HepG2 (cell line): ENCODE measurements at regions not wholly inside any gene's neighbourhood (a gene's known extent, or its start where the extent isn't known, plus 50 kb on each side); places are given as distances from the start of the nearest gene placed in this dataset.

Source experiments
- ATAC-seq: fragments of 200-7000 bp; cut with Tn5 transposase; 3 replicates; pipeline ENCODE4 v1.9.1; 2020; ENCODE audit warnings: mild to moderate bottlenecking, moderate library complexity
- BruUV-seq: library from RNA; stranded (reverse); fragments of 400-500 nt; replicated peaks from 2 replicates; lab custom pipeline; 2021; lab: Mats Ljungman, UMichigan
- CTCF ChIA-PET: fragments of 300-600 bp; formaldehyde crosslinking; extraction: SDS; loops from one replicate; lab custom pipeline; 2021; ENCODE audit warnings: low total read pairs, inconsistent platforms, low intra/inter-chr PET ratio; lab: Yijun Ruan, JAX
- POLR2A ChIA-PET: fragments of 350-600 bp; sonication (Branson Sonifier 250); formaldehyde crosslinking; loops from one replicate; lab custom pipeline; 2020; ENCODE audit warnings: antibody characterized with exemption, inconsistent platforms; lab: Yijun Ruan, JAX
- DNase-seq: peaks from one replicate; pipeline ENCODE4 v3.0.0-alpha.2; 2015; ENCODE audit warnings: low spot score
- FAIRE-seq: peaks from 3 replicates; lab custom pipeline; 2011; peaks lifted over from hg19 to GRCh38; lab: Jason Lieb, UNC
- H2AFZ ChIP-seq: one replicate; pipeline ENCODE4 v1.6.1; 2011; ENCODE audit warnings: low read length, inconsistent platforms
- H3K27ac ChIP-seq: fragments of 300-600 bp; 3 replicates; pipeline ENCODE4 v1.8.0; 2011; ENCODE audit warnings: mixed run types, mild to moderate bottlenecking, mixed read lengths, low read length, inconsistent platforms; ENCODE audit not compliant: insufficient read depth; ENCODE audit errors: extremely low read length
- H3K27me3 ChIP-seq, 2 experiments: fragments of 200-600 bp in 1 of 2; 2 replicates in 1 of 2; 3 replicates in 1 of 2; pipeline versions ENCODE4 v1.6.0 to v1.8.0; 2011; ENCODE audit warnings: low read length in 2 of 2, mild to moderate bottlenecking in 2 of 2, moderate library complexity in 2 of 2, inconsistent platforms in 1 of 2; ENCODE audit not compliant: insufficient read depth in 2 of 2, control insufficient read depth in 1 of 2
- H3K36me3 ChIP-seq, 2 experiments: fragments of 200-600 bp in 1 of 2; replicated peaks in 1 of 2; 2 replicates in 1 of 2; 3 replicates in 1 of 2; pipeline versions ENCODE4 v1.5.1 to v1.8.0; 2011; ENCODE audit warnings: low read length in 2 of 2, inconsistent platforms in 1 of 2; ENCODE audit not compliant: insufficient read depth in 2 of 2, control insufficient read depth in 1 of 2
- H3K4me1 ChIP-seq: 2 replicates; pipeline ENCODE4 v1.5.1; 2012; ENCODE audit warnings: low read length, inconsistent platforms; ENCODE audit not compliant: insufficient read depth
- H3K4me2 ChIP-seq: 2 replicates; pipeline ENCODE4 v1.6.0; 2011; ENCODE audit warnings: low read depth, low read length, inconsistent platforms
- H3K4me3 ChIP-seq, 3 experiments: fragments of 200-600 bp in 1 of 3; sonication (generic), shearing (Covaris generic) in 1 of 3; replicated peaks in 1 of 3; 2 replicates each; pipeline ENCODE4 v1.5.1; 2011 to 2016; ENCODE audit warnings: low read length in 3 of 3, inconsistent platforms in 2 of 3, low read depth in 2 of 3, mild to moderate bottlenecking in 2 of 3, control low read depth in 1 of 3, mixed read lengths in 1 of 3; ENCODE audit not compliant: insufficient read depth in 1 of 3
- H3K79me2 ChIP-seq: one replicate; pipeline ENCODE4 v1.6.1; 2011; ENCODE audit warnings: low read length, inconsistent platforms; ENCODE audit not compliant: insufficient read depth
- H3K9ac ChIP-seq: 2 replicates; pipeline ENCODE4 v1.6.0; 2011; ENCODE audit warnings: mild to moderate bottlenecking, low read depth, low read length, inconsistent platforms; ENCODE audit not compliant: insufficient read depth
- H3K9me3 ChIP-seq: 2 replicates; pipeline ENCODE4 v1.5.1; 2012; ENCODE audit warnings: mild to moderate bottlenecking, low read length
- H4K20me1 ChIP-seq: 2 replicates; pipeline ENCODE4 v1.6.0; 2011; ENCODE audit warnings: inconsistent platforms, mild to moderate bottlenecking, low read length, moderate library complexity; ENCODE audit not compliant: insufficient read depth
- CBX2 ChIP-seq, 2 experiments: fragments of 200-600 bp in 1 of 2; sonication (generic); formaldehyde crosslinking in 1 of 2; IDR thresholded peaks; 2 replicates each; pipeline versions ENCODE4 v1.7.0 to v1.8.1; 2018 to 2022; ENCODE audit warnings: low read depth in 2 of 2, low read length in 1 of 2, mild to moderate bottlenecking in 1 of 2, missing genetic modification reagents in 1 of 2
- CEBPB ChIP-seq: IDR thresholded peaks from 2 replicates; pipeline ENCODE4 v1.6.1; 2011; ENCODE audit warnings: low read depth, low read length, improper control_type of control experiment, borderline replicate concordance
- CSRNP2 ChIP-seq: sonication (generic); formaldehyde crosslinking; conservative IDR thresholded peaks from 2 replicates; pipeline ENCODE4 v1.8.0; 2022; ENCODE audit warnings: low read depth, missing genetic modification reagents
- IRX3 ChIP-seq: sonication (generic); formaldehyde crosslinking; IDR thresholded peaks from 2 replicates; pipeline ENCODE4 v1.8.1; 2023; ENCODE audit warnings: mild to moderate bottlenecking, low read depth, missing genetic modification reagents, borderline replicate concordance
- MAZ ChIP-seq, 2 experiments: sonication (generic) in 1 of 2; formaldehyde crosslinking in 1 of 2; IDR thresholded peaks; 2 replicates each; pipeline versions ENCODE4 v1.5.0 to v1.6.1; 2012 to 2020; ENCODE audit warnings: low read depth in 2 of 2, mild to moderate bottlenecking in 2 of 2, borderline replicate concordance in 1 of 2, improper control_type of control experiment in 1 of 2, low read length in 1 of 2, missing genetic modification reagents in 1 of 2, moderate library complexity in 1 of 2
- MTERF4 ChIP-seq: sonication (generic); formaldehyde crosslinking; IDR thresholded peaks from 2 replicates; pipeline ENCODE4 v1.8.0; 2023; ENCODE audit warnings: mild to moderate bottlenecking, missing genetic modification reagents
- MZF1 ChIP-seq: sonication (generic); formaldehyde crosslinking; IDR thresholded peaks from 2 replicates; pipeline ENCODE4 v1.8.1; 2023; ENCODE audit warnings: mild to moderate bottlenecking, missing genetic modification reagents, borderline replicate concordance
- NFRKB ChIP-seq: fragments of 450-650 bp; IDR thresholded peaks from 2 replicates; pipeline ENCODE4 v1.6.1; 2017
- RARA ChIP-seq: IDR thresholded peaks from 2 replicates; pipeline ENCODE4 v1.6.1; 2016; ENCODE audit warnings: missing genetic modification reagents, missing compliant biosample characterization
- SYNCRIP ChIP-seq: fragments of 200-400 bp; formaldehyde crosslinking; IDR thresholded peaks from 2 replicates; pipeline ENCODE4 v1.6.1; 2018; ENCODE audit warnings: mild to moderate bottlenecking, low read depth, low read length; ENCODE audit not compliant: insufficient read depth
- U2AF2 ChIP-seq: fragments of 200-400 bp; formaldehyde crosslinking; IDR thresholded peaks from 2 replicates; pipeline ENCODE4 v1.6.1; 2017; ENCODE audit warnings: low read depth, mild to moderate bottlenecking, low read length
- ZNF253 ChIP-seq: sonication (generic); formaldehyde crosslinking; IDR thresholded peaks from 2 replicates; pipeline ENCODE4 v1.8.0; 2022; ENCODE audit warnings: mild to moderate bottlenecking, missing genetic modification reagents, borderline replicate concordance
- ZNF44 ChIP-seq: sonication (generic); formaldehyde crosslinking; IDR thresholded peaks from 2 replicates; pipeline ENCODE4 v1.5.1; 2020; ENCODE audit warnings: mild to moderate bottlenecking, missing genetic modification reagents
- ZNF576 ChIP-seq: sonication (generic); formaldehyde crosslinking; IDR thresholded peaks from 2 replicates; pipeline ENCODE4 v1.4.0; 2020; ENCODE audit warnings: mild to moderate bottlenecking, missing genetic modification reagents
- ZNF589 ChIP-seq: sonication (generic); formaldehyde crosslinking; conservative IDR thresholded peaks from 2 replicates; pipeline ENCODE4 v1.8.0; 2022; ENCODE audit warnings: mild to moderate bottlenecking, moderate library complexity, missing genetic modification reagents
- ZNF850 ChIP-seq: sonication (generic); formaldehyde crosslinking; conservative IDR thresholded peaks from 2 replicates; pipeline ENCODE4 v1.9.0; 2021; ENCODE audit warnings: mild to moderate bottlenecking, missing genetic modification reagents
- WGBS: methylation state at CpG from one replicate; pipeline ENCODE4 v1.1.6; 2017; ENCODE audit warnings: low lambda C conversion rate; 5-methylcytosine and 5-hydroxymethylcytosine counted together
- in situ Hi-C: cut with HindIII; loops from 2 replicates; pipeline ENCODE4 v1.10.0; 2017; ENCODE audit warnings: low pct_unique_long_range_greater_than_20kb; ENCODE audit not compliant: extremely low pct_ligation_motif_present
- intact Hi-C: fragments of 100-400 bp; cut with micrococcal nuclease; formaldehyde crosslinking; loops from one replicate; pipeline ENCODE4 v1.10.0; 2022; ENCODE audit not compliant: unreplicated experiment

GRCh38 chr7:86995052-86995725 lies 64.3 kb downstream of the ELAPOR2 start:
- Histone ChIP-seq H4K20me1 (no peaks in the 10 kb centered on the region), H3K27ac (no peak overlapping the region), H3K4me3 (no peak overlapping the region), H3K9me3 (no peaks in the 10 kb centered on the region), H3K79me2 (no peaks in the 10 kb centered on the region), H3K4me2 (no peak overlapping the region), H2AFZ (no peak overlapping the region), H3K27me3 (no peaks in the 10 kb centered on the region), H3K36me3 (no peaks in the 10 kb centered on the region), H3K4me1 (no peaks in the 10 kb centered on the region), H3K9ac (no peak overlapping the region)
- no peak for ATAC-seq
- no peak for DNase-seq
- FAIRE-seq: no peak
- BruUV-seq: no TSS peak
- intact Hi-C loops (no loop called here), in situ Hi-C loops (no loop called here)
- 53% methylated on average over 6 of the region's 6 CpGs for WGBS
- CTCF ChIA-PET: no interaction called here
- TF ChIP-seq ZNF44 (CRISPR knock-in tag) (no peak), CEBPB (0 out of 2 replicates have a peak, but pooled peaks have one; percentile 45)
- POLR2A ChIA-PET: no interaction called here

GRCh38 chr7:86991771-86992191 lies 67.7 kb downstream of the ELAPOR2 start:
- intact Hi-C loops: no loop called here
- Histone ChIP-seq H3K79me2 (no peaks in the 10 kb centered on the region), H3K27me3 (no peaks in the 10 kb centered on the region), H3K9me3 (no peaks in the 10 kb centered on the region), H3K36me3 (no peaks in the 10 kb centered on the region), H4K20me1 (no peaks in the 10 kb centered on the region), H3K9ac (no peak overlapping the region), H3K4me1 (no peaks in the 10 kb centered on the region), H3K4me2 (no peak overlapping the region), H2AFZ (no peak overlapping the region), H3K27ac (no peak overlapping the region), H3K4me3 (no peak overlapping the region)
- no TSS peak for BruUV-seq
- POLR2A ChIA-PET: no interaction called here
- ATAC-seq (no peak), DNase-seq (no peak), FAIRE-seq (no peak)
- in situ Hi-C loops: no loop called here
- CTCF ChIA-PET: no interaction called here
- TF ChIP-seq SYNCRIP (no peak), CSRNP2 (CRISPR knock-in tag) (no peak), ZNF589 (no peak), RARA (CRISPR knock-in tag) (no peak), MAZ (IDR thresholded peaks at IDR 0.05; ENCODE audit: borderline replicate concordance, low read depth, low read length) (no peak), MAZ (CRISPR knock-in tag; IDR thresholded peaks at IDR 0.05; ENCODE audit: low read depth) (no peak), CBX2 (IDR thresholded peaks at IDR 0.05; ENCODE audit: low read depth, low read length) (no peak), CBX2 (CRISPR knock-in tag; IDR thresholded peaks at IDR 0.05; ENCODE audit: low read depth) (no peak), ZNF850 (no peak), MZF1 (no peak), IRX3 (CRISPR knock-in tag) (no peak), ZNF576 (CRISPR knock-in tag) (no peak), NFRKB (no peak), U2AF2 (no peak), ZNF253 (CRISPR knock-in tag) (no peak), MTERF4 (CRISPR knock-in tag) (no peak)
- TF ChIP-seq, all 625 proteins: peak for 0
